Lung microvascular endothelial cell (primary cell): ENCODE measurements at regions not wholly inside any gene's neighbourhood (a gene's known extent, or its start where the extent isn't known, plus 50 kb on each side); places are given as distances from the start of the nearest gene placed in this dataset.

Experiments used
- DNase-seq, 2 donors: peaks; one replicate each; pipeline versions ENCODE4 v3.0.0 to v3.0.0-alpha.2; 2010; ENCODE audit warnings: low read depth in 2 of 2

- no peak for DNase-seq
Measured at GRCh38 chr11:134539285-134539684, 127.2 kb upstream of the B3GAT1 start.

GRCh38 chr11:134538742-134539141 lies 126.7 kb upstream of the B3GAT1 start:
- DNase-seq = no peak

DNA sequence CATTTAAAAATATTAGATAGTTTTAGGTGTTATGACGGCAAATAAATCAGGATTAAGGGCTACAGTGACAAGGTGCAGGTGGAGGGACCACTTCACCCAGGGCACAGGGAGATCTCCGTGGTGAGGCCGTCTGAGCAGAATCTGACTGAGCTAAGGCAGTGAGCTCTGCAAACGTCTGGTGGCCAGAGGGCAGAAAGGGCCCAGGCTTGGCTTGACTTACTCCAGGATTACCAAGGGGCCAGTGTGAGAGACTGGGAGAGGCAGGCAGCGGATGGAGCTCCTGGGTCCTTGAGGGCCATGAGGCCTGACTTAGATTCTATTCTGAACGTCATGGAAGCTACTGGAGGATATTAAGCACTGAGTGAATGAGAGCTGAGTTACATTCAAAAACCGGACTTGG lies 125.9 kb upstream of the B3GAT1 start:
- DNase-seq = no peak

- DNase-seq = no peak
Measured at GRCh38 chr11:134537296-134537695, 125.3 kb upstream of the B3GAT1 start.

GRCh38 chr11:134536677-134537076 lies 124.6 kb upstream of the B3GAT1 start:
- DNase-seq = no peak

- no peak for DNase-seq
Measured at GRCh38 chr11:134536219-134536618, 124.2 kb upstream of the B3GAT1 start.

- DNase-seq = no peak
Measured at GRCh38 chr11:134535029-134536025, 123.3 kb upstream of the B3GAT1 start.

GRCh38 chr11:134533511-134533910 lies 121.5 kb upstream of the B3GAT1 start:
- DNase-seq = no peak

DNA sequence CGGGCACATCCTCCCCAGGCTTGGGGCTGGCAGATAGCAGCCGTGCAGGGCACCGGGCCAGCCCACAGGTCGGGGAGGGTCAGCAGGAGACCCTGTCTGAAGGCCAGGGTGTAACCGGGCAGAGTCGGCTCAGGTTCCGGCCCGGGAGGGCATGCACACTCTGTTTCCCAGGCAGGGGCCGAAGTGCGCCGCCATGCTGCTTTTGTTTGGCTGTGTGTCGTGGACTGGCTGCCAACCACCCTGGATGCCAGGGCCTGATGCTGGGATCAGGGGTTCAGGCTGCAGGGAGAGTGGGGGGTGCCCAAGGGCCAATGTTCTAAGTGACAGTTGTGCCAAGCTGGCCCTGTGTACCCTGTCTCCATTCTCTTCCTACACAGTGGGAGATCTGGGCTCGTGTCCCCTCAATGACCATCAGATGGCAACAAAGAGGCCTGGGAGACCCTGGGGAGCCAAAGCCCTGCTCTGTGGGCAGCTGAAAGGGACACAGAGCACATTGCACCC lies 120.9 kb upstream of the B3GAT1 start:
- DNase-seq = no peak

DNA sequence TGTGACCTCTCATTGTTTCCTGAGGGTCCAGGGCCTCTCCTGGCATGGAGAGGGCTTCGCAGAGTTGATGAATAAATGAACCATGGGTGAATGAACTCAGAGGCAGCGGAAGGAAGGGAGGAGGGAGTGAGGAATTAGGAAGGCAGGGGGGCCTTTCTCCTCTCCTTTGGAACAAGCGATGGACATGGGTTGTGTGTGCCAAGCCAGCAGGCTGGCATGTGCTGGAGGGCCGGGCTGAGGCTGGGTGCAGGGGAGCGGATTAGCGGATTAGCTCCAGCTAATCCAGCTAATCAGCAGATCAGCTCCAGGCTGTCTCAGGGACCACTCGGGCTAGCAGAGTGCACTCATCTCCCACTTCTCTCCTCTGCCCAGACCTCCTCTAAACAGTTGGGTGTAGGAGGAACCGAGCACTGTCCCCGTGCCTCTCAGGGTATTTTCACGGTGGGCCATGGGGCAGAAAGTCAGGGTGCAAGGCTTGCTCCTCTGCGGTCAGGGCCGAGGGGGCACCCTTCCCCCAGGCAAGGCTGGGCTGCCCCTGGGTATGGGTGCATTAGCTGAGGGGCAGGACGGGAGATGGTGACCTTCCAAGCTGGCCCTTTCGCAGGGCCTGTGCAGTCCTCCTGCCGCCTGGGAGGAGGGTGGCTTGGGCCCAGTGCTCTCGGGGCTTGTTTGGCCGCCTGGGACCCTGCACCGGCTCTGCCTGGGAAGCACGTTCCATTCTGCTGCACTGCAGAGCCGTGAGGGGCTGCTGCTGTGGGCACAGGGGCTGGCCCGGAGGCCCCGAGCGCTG lies 120.3 kb upstream of the B3GAT1 start:
- no peak for DNase-seq

GRCh38 chr11:134531327-134532130 lies 119.5 kb upstream of the B3GAT1 start:
- no peak for DNase-seq

DNA sequence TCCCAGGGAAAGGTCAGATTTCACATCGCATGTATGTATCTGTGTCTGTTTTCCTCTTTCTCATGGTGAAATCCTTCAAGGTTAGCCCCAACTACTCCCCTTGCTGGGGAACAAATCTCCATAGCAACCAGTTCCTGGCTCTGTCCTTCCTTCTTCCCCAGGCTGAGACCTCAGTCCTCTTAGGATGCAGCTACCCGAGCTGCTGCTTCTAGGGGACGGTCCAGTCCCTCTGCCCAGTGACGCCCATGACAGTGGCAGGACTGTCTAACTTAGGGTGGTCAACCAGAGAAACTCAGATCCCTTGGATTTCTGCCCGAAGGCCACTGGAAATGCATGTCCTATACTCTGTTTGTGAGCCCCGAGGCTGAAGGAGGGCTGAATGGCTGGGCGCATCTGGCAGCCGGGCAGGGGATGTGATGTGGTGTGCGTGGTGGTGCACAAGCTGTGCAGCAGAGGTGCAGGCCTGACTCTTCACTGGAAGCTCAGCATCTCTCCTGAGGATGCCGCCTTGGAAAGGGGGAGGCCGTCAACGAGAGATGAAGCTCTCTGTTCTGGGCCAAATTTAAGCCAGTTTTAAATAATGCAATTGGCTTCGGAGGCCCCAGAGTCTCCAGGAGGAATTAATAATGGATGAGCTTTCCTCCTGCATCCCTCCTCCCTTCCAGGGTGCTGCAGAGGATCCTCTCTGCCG lies 118.7 kb upstream of the B3GAT1 start:
- no peak for DNase-seq

DNA sequence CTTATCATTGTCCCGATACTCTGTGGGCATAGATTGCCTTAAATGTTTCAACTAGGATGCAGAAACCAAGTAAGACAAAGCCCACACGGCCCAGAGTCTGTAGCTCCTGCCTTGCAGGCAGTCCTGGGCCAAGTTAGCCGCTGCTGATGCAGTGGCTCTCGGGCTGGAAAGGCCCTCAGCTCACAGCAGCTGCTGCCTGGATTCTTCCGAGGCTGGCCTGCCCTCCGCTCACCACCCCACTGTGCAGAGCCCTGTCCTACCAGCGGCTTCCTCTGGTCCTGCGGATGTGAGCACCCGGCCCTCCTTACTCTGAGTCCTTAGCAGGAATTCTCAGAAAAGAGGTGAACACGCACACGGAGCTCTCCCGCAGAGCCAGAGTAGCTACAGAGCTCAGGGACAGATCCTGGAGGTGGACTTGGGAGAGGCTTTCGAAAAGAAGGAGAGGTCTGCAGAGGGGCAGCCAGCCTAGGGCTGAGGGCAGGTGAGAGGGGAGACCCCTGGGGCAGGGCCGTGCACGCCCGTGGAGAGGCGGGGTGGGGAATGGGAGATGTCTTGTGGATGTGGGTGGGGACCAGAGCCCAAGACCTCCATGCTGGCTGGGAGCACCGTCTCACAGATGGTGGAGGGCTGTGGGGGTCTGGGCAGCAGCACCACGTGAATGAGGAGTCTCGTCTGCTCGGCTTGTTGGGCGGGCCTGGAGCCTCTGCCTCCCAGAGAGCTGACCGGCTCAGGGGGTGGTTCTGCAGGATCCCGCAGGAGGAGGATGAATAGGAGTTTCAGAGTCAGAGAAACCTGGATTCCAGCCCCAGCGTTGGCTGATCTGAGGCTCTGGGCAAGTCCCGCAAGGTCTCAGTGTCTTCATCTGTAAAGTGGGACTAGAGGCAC lies 117.4 kb upstream of the B3GAT1 start:
- DNase-seq = no peak

- DNase-seq = no peak
Measured at GRCh38 chr11:134528453-134528852, 116.4 kb upstream of the B3GAT1 start.

GRCh38 chr11:134527382-134528243 lies 115.6 kb upstream of the B3GAT1 start:
- no peak for DNase-seq

- DNase-seq = no peak
Measured at GRCh38 chr11:134524896-134525845, 113.1 kb upstream of the B3GAT1 start.

DNA sequence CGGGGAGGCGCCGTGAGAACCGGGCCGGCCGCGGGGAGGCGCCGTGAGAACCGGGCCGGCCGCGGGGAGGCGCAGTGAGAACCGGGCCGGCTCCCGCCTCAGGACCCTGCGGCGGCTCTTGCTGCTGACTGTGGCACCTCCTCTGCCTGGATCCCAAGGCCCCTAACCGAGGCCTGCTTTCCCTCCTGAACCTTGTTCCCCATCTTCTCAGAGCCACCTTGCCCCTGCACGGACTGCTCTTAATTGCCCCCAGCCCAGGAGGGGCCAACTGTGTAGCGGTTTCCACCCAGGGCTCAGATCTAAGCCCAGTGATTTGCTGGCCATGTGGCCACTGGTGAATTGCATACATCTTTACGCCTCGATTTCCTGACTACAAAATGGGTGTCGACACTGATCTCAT lies 112.2 kb upstream of the B3GAT1 start:
- no peak for DNase-seq
